Lower leg skin (tissue), 3 donors: ENCODE measurements at regions not wholly inside any gene's neighbourhood (a gene's known extent, or its start where the extent isn't known, plus 50 kb on each side); places are given as distances from the start of the nearest gene placed in this dataset.

Experiments used
- CTCF ChIP-seq, 3 donors: fragments of 450-650 bp; IDR thresholded peaks; one replicate each; pipeline ENCODE4 v1.5.1; 2016; ENCODE audit warnings: antibody characterized with exemption in 3 of 3, mild to moderate bottlenecking in 3 of 3, moderate library complexity in 2 of 3
- POLR2A ChIP-seq, 2 donors: fragments of 450-650 bp; IDR thresholded peaks; one replicate each; pipeline ENCODE4 v1.6.1; 2016 to 2017; ENCODE audit warnings: antibody characterized with exemption in 2 of 2, mild to moderate bottlenecking in 1 of 2, moderate library complexity in 1 of 2

DNA sequence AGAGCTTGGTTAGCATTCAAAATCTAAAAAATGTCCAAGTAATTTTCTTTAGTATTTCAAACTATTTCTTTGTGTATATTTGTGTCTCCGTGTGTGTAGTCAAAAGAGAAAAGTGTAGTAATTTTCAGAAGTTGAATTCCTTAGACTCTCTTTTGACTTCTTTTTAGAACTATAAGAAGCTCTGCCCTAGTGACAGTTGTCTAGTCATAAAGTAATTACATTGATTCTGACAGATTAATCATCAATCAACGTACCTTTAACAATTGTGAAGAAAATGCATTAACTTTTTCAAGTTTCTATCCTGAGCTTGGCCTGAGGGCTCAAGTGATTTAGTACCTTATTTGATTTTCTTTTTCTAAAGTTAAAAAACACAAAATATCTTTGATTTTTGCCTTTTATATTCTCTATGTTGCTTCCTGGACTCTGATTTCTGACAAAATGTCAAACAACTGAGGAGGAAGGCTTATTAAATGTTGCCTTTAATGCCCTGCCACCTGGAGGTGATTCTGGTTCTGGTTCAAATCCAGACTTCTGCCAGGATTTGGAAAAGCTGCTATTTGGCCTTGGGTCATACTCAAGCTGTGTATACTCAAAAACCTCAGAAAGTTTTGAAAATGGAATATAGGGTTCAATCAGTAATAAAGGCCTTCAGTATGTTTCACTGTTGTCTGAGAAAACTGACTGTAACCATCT, 653.6 kb downstream of the NSUN3 start:
- TF ChIP-seq CTCF (IDR thresholded peaks at IDR 0.05) (no peak), POLR2A (IDR thresholded peaks at IDR 0.05) (no peak)
